Inferior parietal cortex (tissue), 1 donor: ENCODE measurements at regions not wholly inside any gene's neighbourhood (a gene's known extent, or its start where the extent isn't known, plus 50 kb on each side); places are given as distances from the start of the nearest gene placed in this dataset.

Experiments
- DNase-seq: peaks from one replicate; pipeline ENCODE4 v3.0.0-alpha.2; 2016; ENCODE audit errors: extremely low spot score

DNA sequence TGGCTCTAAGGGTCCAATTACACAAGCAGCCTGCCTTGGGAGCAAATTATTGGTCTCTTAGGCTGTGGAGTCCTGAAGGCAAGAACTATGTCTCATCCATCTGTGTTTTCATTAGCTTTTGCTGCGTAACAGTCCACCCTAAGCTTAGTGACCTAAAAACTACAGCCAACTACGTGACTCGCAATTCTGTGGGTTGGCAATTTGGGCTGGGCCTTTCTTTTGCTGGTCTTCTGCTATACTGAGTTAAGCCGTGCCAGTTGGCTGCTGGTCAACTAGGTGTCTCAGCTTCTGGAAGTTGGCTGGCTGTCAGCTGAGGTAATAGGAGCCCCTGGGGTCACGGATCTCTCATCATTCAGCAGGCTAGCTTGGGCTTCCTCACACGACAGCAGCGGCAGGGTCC is 205.6 kb upstream of the S100G start:
- DNase-seq, result no peak

DNA sequence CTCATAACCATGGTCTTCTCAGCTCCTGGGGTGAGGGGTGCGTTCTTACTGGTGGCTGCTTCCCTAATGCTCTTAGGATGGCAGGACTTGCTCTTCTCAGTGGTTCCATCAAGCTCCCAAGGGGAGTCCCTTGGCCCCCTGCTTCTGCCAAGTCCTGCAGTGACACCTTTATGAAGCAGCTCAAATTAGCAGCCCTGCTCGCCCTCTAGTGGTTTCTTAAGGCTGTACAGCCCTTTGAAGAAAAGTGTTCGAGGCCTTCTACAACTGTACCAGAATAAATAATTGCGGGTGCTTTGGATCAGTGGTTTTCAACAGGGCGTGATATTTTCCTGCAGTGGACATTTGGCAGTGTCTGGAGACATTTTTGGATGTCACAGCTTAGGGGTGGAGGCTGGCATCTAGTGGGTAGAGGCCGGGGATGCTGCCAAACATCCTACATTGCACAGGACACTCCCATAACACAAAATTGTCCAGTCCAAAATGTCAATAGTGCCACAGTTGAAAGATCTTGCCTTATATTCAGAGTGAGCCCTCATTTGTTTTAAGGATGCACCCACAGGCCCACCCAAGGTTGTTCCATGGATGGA is 204.7 kb upstream of the S100G start:
- DNase-seq, result peak; percentile 11

- no peak for DNase-seq
Observed at GRCh38 chrX:16451334-16451733, 198.6 kb upstream of the S100G start.

- no peak for DNase-seq
Observed at GRCh38 chrX:16454926-16455325, 195.0 kb upstream of the S100G start.

- DNase-seq, result no peak
Observed at GRCh38 chrX:16457239-16457638, 192.7 kb upstream of the S100G start.

- no peak for DNase-seq
Observed at GRCh38 chrX:16458208-16458607, 191.8 kb upstream of the S100G start.

DNA sequence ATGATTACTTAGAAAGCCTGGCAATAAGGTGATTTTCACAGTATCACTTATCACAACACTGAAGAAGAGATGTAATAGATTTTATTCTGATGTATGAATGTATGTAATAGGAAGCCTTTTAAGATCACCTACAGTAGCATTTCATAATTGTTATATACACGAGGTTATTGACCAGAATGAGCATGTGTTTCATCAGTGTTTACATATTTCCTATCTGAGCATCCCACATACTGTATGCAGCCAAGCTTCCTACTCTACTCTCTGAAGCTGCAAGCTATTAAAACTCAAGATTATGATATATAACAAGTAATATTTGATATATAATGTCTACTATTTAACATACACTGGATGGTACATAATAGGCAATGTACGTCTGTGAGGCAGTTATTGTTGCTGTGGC is 190.9 kb upstream of the S100G start:
- no peak for DNase-seq

DNA sequence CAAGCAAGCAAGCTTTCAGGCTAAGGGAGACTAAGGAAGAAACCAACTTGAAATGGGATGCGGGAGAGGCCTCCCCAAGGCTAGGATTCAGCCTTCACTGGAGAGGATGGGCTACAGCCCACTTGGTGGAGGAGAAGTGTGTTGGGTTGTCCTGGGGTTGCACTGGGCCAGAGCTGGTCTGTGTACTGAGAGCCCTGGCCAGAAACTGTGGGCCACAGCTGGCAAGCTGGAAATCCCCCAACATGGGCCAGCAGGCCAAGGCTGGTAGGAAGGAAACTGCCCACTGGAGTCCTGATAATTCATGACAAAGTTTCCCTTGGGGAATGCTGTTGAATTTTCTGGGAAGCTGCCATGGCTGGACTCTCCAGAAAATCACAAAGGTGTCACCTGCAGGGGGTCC is 188.0 kb upstream of the S100G start:
- DNase-seq, result no peak

GRCh38 chrX:16462912-16463311 is 187.0 kb upstream of the S100G start:
- peak; percentile 3 for DNase-seq

- no peak for DNase-seq
Observed at GRCh38 chrX:16464369-16464768, 185.6 kb upstream of the S100G start.

DNA sequence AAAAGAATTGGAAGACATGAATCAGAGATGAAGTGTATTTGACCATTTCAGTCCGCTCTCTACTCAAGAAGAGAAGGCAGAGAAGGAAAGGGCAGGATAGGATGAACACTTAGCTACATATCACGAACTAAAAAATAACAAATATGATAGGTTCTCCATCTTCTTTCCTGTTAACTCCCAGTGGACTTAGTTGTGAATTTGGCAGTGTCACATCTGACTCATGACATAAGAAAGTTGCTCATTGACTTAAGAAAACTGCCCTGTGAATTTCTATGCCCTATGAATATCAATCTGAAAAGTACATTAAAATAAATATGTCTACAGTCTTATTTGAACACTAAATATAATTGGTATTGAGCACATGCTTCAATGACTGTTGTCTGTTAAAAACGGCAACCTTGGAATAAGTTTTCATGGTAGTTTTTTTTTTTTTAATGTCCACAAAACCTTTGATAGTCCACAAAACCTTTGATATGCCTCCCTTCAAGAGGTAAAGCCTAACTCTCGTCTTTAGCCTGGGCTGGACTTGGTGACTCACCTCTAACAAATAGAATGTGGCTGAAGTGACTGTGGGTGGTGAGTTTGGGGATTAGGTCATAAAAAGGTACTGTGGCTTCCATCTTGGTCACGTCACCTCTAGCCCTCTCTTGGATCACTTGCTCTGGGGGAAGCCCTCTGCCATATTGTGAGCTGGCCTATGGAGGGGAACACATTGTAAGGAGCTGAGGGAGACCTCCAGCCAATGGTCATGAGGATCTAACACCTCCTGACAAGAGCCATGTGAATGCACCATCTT is 184.7 kb upstream of the S100G start:
- no peak for DNase-seq

GRCh38 chrX:16466640-16467432 is 183.1 kb upstream of the S100G start:
- no peak for DNase-seq

GRCh38 chrX:16469870-16470269 is 180.1 kb upstream of the S100G start:
- DNase-seq, result no peak

DNA sequence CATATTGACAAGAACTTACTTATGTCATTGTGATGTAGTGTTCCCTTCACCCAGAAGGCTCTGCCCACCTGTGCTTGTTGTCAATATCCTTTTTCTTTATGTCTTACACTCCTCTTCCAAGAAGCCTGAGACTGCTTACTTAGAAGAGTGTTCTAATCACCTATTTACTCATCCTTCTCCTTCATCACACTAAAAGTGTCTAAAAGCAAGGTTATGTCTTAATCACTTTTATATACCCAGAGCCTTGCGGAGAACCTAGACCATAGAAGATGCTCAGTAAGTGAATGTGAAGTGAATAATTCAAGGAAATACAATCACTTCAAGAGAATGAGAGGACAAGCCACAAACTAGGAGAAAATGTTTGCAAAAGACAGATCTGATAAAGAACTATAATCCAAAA is 177.6 kb upstream of the S100G start:
- DNase-seq, result no peak

GRCh38 chrX:16474511-16474910 is 175.4 kb upstream of the S100G start:
- no peak for DNase-seq

- no peak for DNase-seq
Observed at GRCh38 chrX:16476009-16476408, 173.9 kb upstream of the S100G start.

- no peak for DNase-seq
Observed at GRCh38 chrX:16476692-16477091, 173.3 kb upstream of the S100G start.

DNA sequence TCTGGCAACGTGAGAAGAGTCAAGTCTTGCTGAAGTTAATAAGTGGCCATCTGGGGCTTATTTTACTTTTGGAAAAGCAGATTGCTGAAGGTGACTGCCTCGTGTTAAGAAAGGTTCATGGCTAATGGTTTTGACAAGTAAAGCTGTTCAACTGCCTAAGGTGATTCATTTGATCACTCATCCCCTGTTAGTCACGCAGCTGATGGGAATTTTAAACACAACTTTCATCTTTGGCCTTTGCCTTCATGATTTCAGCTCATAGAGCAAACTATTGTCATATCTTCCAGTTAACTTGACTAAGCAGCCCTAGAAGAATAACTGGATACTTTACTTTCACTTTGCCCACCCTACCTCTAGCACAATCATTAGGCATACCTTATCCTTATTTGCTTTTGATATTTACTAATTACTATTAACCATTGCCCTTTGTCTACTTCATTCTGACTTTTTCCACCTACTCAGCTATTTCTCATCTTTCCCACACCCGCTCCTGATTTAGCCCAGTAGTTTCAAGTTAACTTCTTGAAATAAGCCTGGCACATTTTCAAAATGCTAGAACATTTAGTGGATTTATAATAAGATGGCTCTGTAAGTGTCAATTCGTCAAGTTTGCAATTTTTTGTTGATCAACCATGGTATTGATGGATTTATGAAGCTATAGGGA is 170.6 kb upstream of the S100G start:
- no peak for DNase-seq

DNA sequence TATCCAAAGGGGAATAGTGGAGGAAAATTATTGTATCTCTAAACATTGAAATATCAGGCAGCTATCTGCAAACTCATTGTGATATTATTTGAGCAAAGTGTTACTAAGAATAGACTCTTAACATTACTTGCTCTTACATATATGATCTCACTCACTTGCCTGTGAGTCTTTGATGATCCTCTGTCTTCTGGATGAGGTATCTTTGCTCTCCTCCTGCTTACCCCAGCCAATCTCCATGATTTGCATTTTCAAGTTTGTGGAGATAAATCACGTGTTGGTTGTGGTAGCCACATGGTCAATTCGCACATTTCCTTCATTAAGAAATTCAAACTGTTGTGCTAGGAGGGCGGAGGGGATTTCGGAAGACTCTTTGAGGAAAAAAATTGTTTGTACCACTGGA is 169.9 kb upstream of the S100G start:
- no peak for DNase-seq

DNA sequence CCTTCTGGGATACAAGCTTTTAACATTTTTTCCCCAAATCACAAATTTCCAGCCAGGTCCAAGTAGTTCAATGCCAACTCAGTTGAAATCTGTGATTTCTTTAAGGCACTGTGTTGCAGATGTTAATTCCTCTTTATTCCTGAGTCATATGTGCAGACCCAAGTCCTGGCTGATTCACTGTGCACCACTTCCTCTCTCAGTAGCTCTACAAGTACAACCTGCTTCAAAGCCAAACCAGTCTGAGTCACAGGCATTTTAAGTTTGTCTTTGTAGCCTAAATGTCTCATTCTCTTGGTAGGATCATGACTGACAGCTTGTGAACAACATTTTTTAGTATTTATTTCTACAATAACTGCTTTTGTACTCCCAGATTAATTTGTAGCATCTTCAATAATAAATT is 165.6 kb upstream of the S100G start:
- peak; percentile 8 for DNase-seq

DNA sequence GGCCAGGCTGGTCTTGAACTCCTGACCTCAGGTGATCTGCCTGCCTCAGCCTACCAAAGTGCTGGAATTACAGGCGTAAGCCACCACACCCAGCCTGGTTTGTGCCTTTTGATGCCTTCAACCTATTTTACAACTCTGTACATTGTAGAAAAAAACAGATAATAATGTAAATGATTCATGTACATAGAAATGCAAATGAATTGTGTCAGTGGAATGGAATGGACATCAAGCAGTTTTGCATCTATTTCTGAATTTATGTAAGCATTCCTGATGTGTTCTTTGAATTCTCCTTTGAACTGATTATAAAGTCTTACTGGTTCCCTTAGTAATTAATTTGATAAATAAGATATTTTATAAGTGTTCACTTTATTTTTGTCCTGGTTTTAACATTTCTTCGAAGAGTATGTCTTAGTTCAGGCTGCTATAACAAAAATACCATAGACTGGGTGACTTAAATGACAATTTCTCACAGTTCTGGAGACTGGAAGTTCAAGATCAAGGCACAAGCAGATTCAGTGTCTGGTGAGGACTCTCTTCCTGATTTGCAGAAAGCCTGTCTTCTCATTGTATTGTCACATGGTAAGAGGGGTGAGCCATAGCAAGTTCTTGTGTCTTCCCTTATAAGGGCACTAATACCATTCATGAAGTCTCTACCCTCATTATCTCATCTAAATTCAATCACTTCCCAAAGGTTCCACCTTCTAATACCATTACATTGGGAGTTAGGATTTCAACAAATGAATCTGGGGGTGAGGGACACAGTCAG is 162.2 kb upstream of the S100G start:
- no peak for DNase-seq

GRCh38 chrX:16488959-16489358 is 161.0 kb upstream of the S100G start:
- DNase-seq, result no peak
